GM18502 (cell line): ENCODE measurements at regions not wholly inside any gene's neighbourhood (a gene's known extent, or its start where the extent isn't known, plus 50 kb on each side); places are given as distances from the start of the nearest gene placed in this dataset.
"Not testable (repeated sequence)": the region's sequence is repeated elsewhere in the genome, so short reads cannot be mapped to it uniquely, and the experiment has no call there.

Experiments
- ATAC-seq: cut with Tn5 transposase; IDR thresholded peaks from one replicate; pipeline ENCODE4 v1.9.1; 2021; ENCODE audit warnings: mild to moderate bottlenecking; ENCODE audit not compliant: unreplicated experiment, poor library complexity

GRCh38 chr6:120931520-120932180 lies 402.6 kb downstream of the TBC1D32 start:
- ATAC-seq: not testable (repeated sequence)

GRCh38 chr6:120930500-120930899 lies 403.8 kb downstream of the TBC1D32 start:
- ATAC-seq: not testable (repeated sequence)

DNA sequence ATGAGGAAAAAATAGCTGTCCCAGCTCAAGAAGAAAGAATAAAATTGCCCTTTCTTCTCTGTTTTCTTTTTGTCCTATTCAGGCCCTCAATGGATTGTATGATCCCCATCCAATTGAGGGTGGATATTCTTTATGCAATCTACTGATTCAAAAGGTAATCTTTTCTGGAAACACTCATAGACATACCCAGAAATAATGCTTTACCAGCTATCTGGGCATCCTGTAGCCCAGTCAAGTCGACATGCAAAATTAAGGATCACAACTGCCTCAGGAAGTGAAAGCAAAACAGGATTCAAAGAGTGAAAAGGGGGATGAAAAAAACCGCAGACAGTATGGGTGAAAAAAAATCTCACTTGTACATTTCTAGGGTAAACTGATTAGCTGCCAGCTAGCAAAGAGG lies 410.1 kb downstream of the TBC1D32 start:
- no peak for ATAC-seq

DNA sequence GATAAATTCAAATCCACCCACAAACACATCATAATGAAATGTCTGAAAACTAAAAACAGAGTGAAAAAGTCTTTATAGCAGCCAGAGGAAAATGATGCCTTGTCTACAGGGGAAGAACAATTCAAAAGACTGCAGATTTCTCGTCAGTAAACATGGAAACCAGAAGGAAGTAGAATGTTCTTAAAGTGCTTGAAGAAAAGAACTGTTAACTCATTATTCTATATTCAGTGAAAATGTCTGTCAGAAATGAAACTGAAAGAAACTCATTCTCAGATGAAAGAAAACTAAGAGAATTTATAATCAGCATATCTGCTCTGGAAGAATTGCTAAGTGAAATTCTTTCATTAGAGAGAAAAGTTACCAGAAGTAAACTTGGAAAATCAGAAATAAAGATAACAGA lies 416.1 kb downstream of the TBC1D32 start:
- ATAC-seq: peak; percentile 42

DNA sequence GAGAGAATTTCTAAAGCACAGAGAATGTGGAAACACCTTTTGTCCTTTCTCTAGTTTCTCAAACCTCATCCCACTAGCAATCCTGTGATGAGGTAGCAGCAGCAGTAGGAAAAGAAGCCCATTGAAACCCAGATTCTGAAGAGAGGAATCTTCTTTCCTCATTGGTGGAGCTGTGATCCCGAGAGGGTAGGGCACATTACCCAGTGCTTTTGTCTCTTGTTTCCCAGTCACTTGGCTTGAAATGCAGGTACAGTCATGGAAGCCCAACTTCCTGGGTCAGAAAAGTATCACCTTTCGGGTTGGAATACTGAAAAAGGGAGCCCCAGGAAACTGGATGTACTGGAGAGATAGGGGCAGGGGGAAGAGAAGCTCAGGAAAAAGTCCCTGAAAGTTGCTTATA lies 417.4 kb downstream of the TBC1D32 start:
- ATAC-seq: no peak

DNA sequence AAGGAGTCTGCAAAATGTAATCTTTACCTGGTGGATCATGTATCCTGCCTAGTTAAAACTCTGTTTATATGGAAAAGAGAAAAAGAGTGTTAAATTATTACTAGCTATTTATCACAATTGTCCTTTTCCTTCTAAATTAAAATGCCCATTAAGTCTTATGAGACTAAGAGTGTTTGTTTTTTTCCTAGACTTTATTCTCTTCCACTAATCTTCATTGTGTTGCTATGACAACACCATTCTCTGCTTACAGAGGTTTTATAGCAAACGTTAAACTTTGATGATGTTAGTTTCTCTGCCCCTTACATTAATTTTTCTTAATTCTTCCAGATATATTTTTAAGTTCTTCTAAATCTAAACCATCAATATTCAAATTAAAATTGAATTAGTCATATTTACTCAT lies 420.8 kb downstream of the TBC1D32 start:
- no peak for ATAC-seq

GRCh38 chr6:120908767-120909166 lies 425.5 kb downstream of the TBC1D32 start:
- no peak for ATAC-seq

GRCh38 chr6:120903836-120904235 lies 430.4 kb downstream of the TBC1D32 start:
- no peak for ATAC-seq

DNA sequence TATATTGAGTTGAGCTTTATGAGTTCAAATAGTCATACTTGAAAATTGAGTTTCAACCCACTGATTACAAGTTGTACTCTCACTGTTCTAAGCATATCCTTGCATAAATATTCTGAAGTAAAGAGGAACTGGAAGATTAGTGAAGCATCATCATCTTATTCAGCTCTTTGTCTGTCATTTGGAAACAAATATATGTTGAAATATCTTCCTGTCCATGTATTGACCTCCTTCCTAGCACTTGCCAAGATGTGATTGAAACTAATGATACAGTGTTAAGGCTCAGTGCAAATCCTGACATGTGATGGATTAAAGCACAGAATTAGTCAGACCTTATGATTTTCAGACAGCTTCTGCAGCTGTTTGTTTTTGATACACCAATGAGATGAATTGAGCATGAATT lies 434.3 kb downstream of the TBC1D32 start:
- ATAC-seq: no peak

DNA sequence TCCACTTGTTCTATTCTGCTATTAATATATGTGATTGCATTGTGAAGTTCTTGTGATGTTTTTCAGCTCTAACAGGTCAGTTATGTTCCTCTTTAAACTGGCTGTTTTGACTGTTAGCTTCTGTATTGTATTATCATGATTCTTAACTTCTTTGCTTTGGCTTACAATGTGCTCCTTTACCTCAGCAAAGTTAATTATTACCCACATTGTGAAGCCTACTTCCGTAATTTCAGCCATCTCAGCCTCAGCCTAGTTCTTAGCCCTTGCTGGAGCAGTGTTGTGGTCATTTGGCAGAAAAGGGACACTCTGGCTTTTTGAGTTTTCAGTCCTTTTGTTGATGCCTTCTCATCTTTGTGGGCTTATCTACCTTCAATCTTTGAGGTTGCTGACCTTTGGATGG lies 440.2 kb downstream of the TBC1D32 start:
- no peak for ATAC-seq

- no peak for ATAC-seq
Observed at GRCh38 chr6:120876931-120877330, 457.3 kb downstream of the TBC1D32 start.

DNA sequence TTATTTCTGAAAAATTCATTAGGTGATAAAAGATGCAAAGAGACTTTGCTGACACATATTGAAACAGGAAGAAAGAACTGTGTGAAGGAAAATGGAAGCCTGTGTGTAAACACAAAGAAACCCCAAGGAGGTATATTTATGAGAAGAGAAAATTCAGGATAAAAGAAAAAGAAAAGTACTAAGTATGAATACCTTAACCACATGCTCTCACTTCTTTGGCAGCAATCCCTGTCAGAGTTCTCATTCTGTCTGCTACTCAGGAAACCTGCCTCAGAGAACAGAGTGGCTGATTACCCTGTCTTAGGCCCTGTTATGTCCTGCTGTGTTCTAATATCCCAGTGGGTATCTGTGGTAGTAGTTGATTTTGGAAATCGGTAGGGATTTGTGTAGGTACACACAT lies 457.9 kb downstream of the TBC1D32 start:
- ATAC-seq: peak; percentile 72

DNA sequence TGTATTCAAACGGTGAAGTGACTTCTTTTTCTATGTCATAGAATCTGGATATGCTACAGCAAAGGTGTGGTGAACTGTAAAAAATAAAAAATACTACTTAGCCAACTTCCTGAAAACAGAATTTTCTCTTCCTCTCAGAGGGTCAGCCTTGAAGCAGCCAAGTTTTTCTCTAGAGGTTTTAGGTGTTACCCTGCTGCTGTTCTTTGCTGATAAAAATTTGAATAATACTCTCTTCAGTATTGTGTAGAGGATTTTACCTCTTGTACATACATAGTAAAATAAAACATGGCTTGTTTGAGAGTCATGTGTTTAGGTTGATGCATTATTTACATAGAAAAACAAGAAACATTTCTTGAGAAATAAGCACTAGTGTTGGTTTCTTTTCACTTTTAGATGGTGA lies 458.4 kb downstream of the TBC1D32 start:
- ATAC-seq: peak; percentile 48

DNA sequence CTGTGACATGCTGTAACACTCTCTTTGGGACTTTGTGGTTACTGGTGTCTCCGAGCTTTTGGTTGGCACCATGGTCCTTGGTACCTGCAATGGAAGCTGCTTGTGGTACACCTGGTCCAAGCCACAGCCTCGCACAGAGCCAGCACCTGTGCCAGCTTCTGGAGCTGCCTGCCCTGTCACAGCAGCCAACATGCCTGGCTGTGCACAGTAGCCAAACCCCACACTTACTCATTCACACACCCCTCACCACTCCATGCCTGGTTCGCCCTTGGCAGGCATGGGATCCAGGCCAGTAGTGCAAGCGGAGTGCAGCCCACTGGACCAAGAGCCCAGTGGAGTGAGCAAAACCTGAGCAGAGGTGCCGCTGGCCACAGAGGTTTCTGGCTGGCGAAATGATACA lies 459.9 kb downstream of the TBC1D32 start:
- no peak for ATAC-seq

GRCh38 chr6:120873125-120873865 lies 461.0 kb downstream of the TBC1D32 start:
- no peak for ATAC-seq

- no peak for ATAC-seq
Observed at GRCh38 chr6:120872262-120872578, 462.1 kb downstream of the TBC1D32 start.

GRCh38 chr6:120871416-120872261 lies 462.6 kb downstream of the TBC1D32 start:
- ATAC-seq: no peak

DNA sequence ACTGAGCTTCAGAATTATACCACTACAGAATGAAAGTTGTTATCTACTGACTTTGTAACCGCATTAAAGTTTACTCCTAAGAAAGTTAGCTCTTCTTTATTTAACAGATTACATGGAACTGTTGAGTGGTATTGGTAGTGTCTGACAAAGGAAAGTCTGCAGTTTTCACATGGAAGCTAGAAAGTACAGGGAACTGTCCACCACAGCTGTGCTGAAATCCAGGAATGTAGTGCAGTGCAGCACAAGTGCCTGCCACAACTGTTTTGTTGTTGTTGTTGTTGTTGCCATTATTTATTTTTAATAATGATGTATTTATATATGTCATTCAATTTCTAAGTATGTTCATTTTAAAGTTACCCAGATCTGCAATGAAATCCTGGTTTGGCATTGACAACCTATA lies 464.9 kb downstream of the TBC1D32 start:
- no peak for ATAC-seq

DNA sequence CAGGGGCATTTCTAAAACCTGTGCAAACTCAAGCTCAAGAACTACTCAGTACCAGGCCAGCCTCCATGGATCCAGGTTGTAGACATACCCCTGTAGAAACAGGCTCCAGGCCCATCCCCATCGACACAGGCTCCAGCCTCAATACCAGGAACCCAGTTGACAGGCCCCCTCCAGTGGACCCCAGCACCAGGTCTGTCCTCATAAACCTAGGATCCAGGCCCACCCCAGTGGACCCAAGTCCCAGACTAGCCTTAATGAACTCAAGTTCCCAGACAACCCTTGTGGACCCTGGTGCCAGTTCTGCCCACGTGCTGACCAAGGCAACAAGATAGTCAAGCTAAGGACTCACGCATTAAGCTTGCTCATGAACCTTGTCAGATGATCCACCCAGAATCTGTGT lies 476.9 kb downstream of the TBC1D32 start:
- no peak for ATAC-seq

GRCh38 chr6:120854583-120854982 lies 479.7 kb downstream of the TBC1D32 start:
- no peak for ATAC-seq

DNA sequence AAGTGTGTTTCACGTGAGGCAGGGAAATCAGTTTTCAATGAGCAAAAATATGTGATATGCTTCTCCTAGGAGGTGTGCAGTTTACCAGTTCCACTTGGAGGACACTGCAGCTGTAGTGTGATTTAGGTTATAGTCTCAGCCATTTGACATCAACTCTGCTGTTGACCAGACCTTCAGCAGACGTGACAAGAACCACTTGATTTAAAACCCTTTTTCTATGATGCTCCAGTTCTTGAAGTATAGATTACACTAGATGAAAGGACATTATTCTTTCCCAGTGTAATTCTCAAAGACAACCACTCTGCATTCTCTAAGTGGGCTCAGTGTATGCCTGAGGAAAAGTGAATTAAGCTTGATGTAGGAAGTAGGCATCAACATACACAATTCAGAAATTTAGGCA lies 480.8 kb downstream of the TBC1D32 start:
- ATAC-seq: no peak
